ENCODE measurements at regions not wholly inside any gene's neighbourhood (a gene's known extent, or its start where the extent isn't known, plus 50 kb on each side); places are given as distances from the start of the nearest gene placed in this dataset.
"Not testable (repeated sequence)": the region's sequence is repeated elsewhere in the genome, so short reads cannot be mapped to it uniquely, and the experiment has no call there.

- no peaks in the 10 kb centered on the region for H3K9me3 ChIP-seq
- intact Hi-C loops (cut with DNase I), result no loop called here
- H3K4me1 ChIP-seq (replicated peaks), result no peaks in the 10 kb centered on the region
- no peak overlapping the region for H3K27ac ChIP-seq
- H3K36me3 ChIP-seq, result no peaks in the 10 kb centered on the region
- TF ChIP-seq POLR2AphosphoS5 (IDR thresholded peaks at IDR 0.05) (no peak), POLR2A (IDR thresholded peaks at IDR 0.05) (no peak), CTCF (IDR thresholded peaks at IDR 0.05) (no peak)
- WGBS, result 48% methylated on average over 2 of the region's 2 CpGs
- DNase-seq (ENCODE audit: low spot score), result no peak
- no peak overlapping the region for H3K4me3 ChIP-seq
- no peaks in the 10 kb centered on the region for H3K27me3 ChIP-seq (replicated peaks; ENCODE audit: insufficient read depth)
These were observed 165.2 kb upstream of the TMEM72 start for GRCh38 chr10:44745920-44746319.

- intact Hi-C loops (cut with DNase I), result no loop called here
- Histone ChIP-seq H3K4me1 (replicated peaks) (peaks cover 3% of the 10 kb centered on the region), H3K27me3 (replicated peaks; ENCODE audit: insufficient read depth) (no peaks in the 10 kb centered on the region), H3K36me3 (no peaks in the 10 kb centered on the region), H3K4me3 (no peak overlapping the region), H3K9me3 (no peaks in the 10 kb centered on the region), H3K27ac (no peak overlapping the region)
- DNase-seq (ENCODE audit: low spot score), result no peak
- WGBS, result 93% methylated on average over 9 of the region's 9 CpGs
- no peak for TF ChIP-seq POLR2AphosphoS5 (IDR thresholded peaks at IDR 0.05)
- no peak for TF ChIP-seq POLR2A (IDR thresholded peaks at IDR 0.05)
- TF ChIP-seq CTCF (IDR thresholded peaks at IDR 0.05), result no peak
These were observed 163.5 kb upstream of the TMEM72 start for GRCh38 chr10:44747593-44748172.

GRCh38 chr10:44749151-44749550, 162.0 kb upstream of the TMEM72 start:
- no peaks in the 10 kb centered on the region for H3K36me3 ChIP-seq
- TF ChIP-seq POLR2AphosphoS5 (IDR thresholded peaks at IDR 0.05) (no peak), POLR2A (IDR thresholded peaks at IDR 0.05) (no peak), CTCF (IDR thresholded peaks at IDR 0.05) (no peak)
- DNase-seq (ENCODE audit: low spot score), result no peak
- WGBS, result 93% methylated on average over 8 of the region's 8 CpGs
- no peaks in the 10 kb centered on the region for H3K9me3 ChIP-seq
- H3K4me1 ChIP-seq (replicated peaks), result peaks cover 3% of the 10 kb centered on the region
- no peaks in the 10 kb centered on the region for H3K27me3 ChIP-seq (replicated peaks; ENCODE audit: insufficient read depth)
- no peak overlapping the region for H3K4me3 ChIP-seq
- H3K27ac ChIP-seq, result no peak overlapping the region
- intact Hi-C loops (cut with DNase I), result no loop called here

- Histone ChIP-seq H3K9me3 (no peaks in the 10 kb centered on the region), H3K27ac (peak overlapping the region; percentile 54 to 63), H3K4me1 (replicated peaks) (peaks cover 3% of the 10 kb centered on the region), H3K27me3 (replicated peaks; ENCODE audit: insufficient read depth) (no peaks in the 10 kb centered on the region), H3K36me3 (no peaks in the 10 kb centered on the region), H3K4me3 (no peak overlapping the region)
- intact Hi-C loops (cut with DNase I), result no loop called here
- no peak for TF ChIP-seq POLR2A (IDR thresholded peaks at IDR 0.05)
- TF ChIP-seq POLR2AphosphoS5 (IDR thresholded peaks at IDR 0.05), result peak; percentile 92
- no peak for TF ChIP-seq CTCF (IDR thresholded peaks at IDR 0.05)
- 40% methylated on average over 4 of the region's 4 CpGs for WGBS
- DNase-seq (ENCODE audit: low spot score), result peak; percentile 81
These were observed 158.4 kb upstream of the TMEM72 start for GRCh38 chr10:44752451-44753441.

GRCh38 chr10:44754355-44754754, 156.8 kb upstream of the TMEM72 start:
- intact Hi-C loops (cut with DNase I); H3K4me3 ChIP-seq: not testable (repeated sequence)

More at GRCh38 chr10:44754355-44754754, 156.8 kb upstream of the TMEM72 start:
- H3K36me3 ChIP-seq; H3K27ac ChIP-seq; DNase-seq (ENCODE audit: low spot score); H3K27me3 ChIP-seq (replicated peaks; ENCODE audit: insufficient read depth); H3K9me3 ChIP-seq; H3K4me1 ChIP-seq (replicated peaks): not testable (repeated sequence)
- WGBS, result 89% methylated on average over 2 of the region's 2 CpGs

All from prostate gland (tissue), 2 donors.